ENCODE measurements at regions not wholly inside any gene's neighbourhood (a gene's known extent, or its start where the extent isn't known, plus 50 kb on each side); places are given as distances from the start of the nearest gene placed in this dataset.
"Not testable (repeated sequence)": the region's sequence is repeated elsewhere in the genome, so short reads cannot be mapped to it uniquely, and the experiment has no call there.

DNA sequence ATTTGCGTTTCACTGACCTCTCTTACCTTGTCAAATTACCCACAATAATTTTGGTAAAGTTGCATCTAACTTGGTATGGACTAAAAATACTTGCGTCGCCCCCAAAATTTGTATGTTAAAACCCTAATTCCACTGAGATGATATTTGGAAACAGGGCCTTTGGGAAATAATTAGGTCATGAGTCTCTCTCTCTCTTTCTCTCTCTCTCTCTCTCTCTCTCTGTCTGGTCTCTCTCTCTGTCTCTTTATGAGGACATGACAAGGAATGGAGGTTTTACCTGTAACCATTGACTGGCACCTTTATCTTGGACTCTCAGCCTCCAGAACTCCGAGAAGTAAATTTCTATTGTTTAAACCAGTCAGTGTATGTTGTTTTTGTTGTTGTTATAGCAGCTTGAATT lies 111.5 kb upstream of the BDP1 start:
- not testable (repeated sequence) for H3K4me3 ChIP-seq (ENCODE audit: low read length); H2AFZ ChIP-seq (ENCODE audit: low read length); DNase-seq

GRCh38 chr5:71372601-71373000 lies 82.8 kb upstream of the BDP1 start:
- H3K9me2 ChIP-seq (replicated peaks; ENCODE audit: insufficient read depth, low read length); H3K4me3 ChIP-seq (ENCODE audit: low read length): not testable (repeated sequence)

More for the DNA sequence above, 111.5 kb upstream of the BDP1 start:
- not testable (repeated sequence) for H3K9ac ChIP-seq (ENCODE audit: low read length); H3K9me2 ChIP-seq (replicated peaks; ENCODE audit: insufficient read depth, low read length); H3K79me2 ChIP-seq (ENCODE audit: low read length); H3K9me3 ChIP-seq (ENCODE audit: low read length); H3K27ac ChIP-seq (ENCODE audit: low read length); H4K20me1 ChIP-seq (ENCODE audit: insufficient read depth, low read depth, low read length); H3K27me3 ChIP-seq (ENCODE audit: low read length); H3K4me2 ChIP-seq (ENCODE audit: low read depth, low read length, poor library complexity, severe bottlenecking); H3K4me1 ChIP-seq (ENCODE audit: low read length); H3K36me3 ChIP-seq (ENCODE audit: insufficient read depth, low read length)

GRCh38 chr5:71373054-71373734 lies 82.3 kb upstream of the BDP1 start:
- not testable (repeated sequence) for DNase-seq; H3K4me2 ChIP-seq (ENCODE audit: low read depth, low read length, poor library complexity, severe bottlenecking); H4K20me1 ChIP-seq (ENCODE audit: insufficient read depth, low read depth, low read length); H3K27ac ChIP-seq (ENCODE audit: low read length); H3K9ac ChIP-seq (ENCODE audit: low read length); H3K4me3 ChIP-seq (ENCODE audit: low read length); H3K27me3 ChIP-seq (ENCODE audit: low read length); H3K36me3 ChIP-seq (ENCODE audit: insufficient read depth, low read length); H2AFZ ChIP-seq (ENCODE audit: low read length); H3K9me2 ChIP-seq (replicated peaks; ENCODE audit: insufficient read depth, low read length); H3K79me2 ChIP-seq (ENCODE audit: low read length); H3K9me3 ChIP-seq (ENCODE audit: low read length)
- peaks cover 44% of the 10 kb centered on the region for H3K4me1 ChIP-seq (ENCODE audit: low read length)

More at GRCh38 chr5:71372601-71373000, 82.8 kb upstream of the BDP1 start:
- not testable (repeated sequence) for H3K27ac ChIP-seq (ENCODE audit: low read length); H3K79me2 ChIP-seq (ENCODE audit: low read length); H3K27me3 ChIP-seq (ENCODE audit: low read length); H2AFZ ChIP-seq (ENCODE audit: low read length); H3K4me2 ChIP-seq (ENCODE audit: low read depth, low read length, poor library complexity, severe bottlenecking); H4K20me1 ChIP-seq (ENCODE audit: insufficient read depth, low read depth, low read length); H3K9me3 ChIP-seq (ENCODE audit: low read length); DNase-seq; H3K9ac ChIP-seq (ENCODE audit: low read length); H3K36me3 ChIP-seq (ENCODE audit: insufficient read depth, low read length)
- H3K4me1 ChIP-seq (ENCODE audit: low read length) = peaks cover 44% of the 10 kb centered on the region

- H3K4me2 ChIP-seq (ENCODE audit: low read depth, low read length, poor library complexity, severe bottlenecking); H4K20me1 ChIP-seq (ENCODE audit: insufficient read depth, low read depth, low read length); H3K79me2 ChIP-seq (ENCODE audit: low read length); H3K9me2 ChIP-seq (replicated peaks; ENCODE audit: insufficient read depth, low read length); H2AFZ ChIP-seq (ENCODE audit: low read length); DNase-seq; H3K4me3 ChIP-seq (ENCODE audit: low read length); H3K27ac ChIP-seq (ENCODE audit: low read length); H3K4me1 ChIP-seq (ENCODE audit: low read length); H3K27me3 ChIP-seq (ENCODE audit: low read length); H3K9me3 ChIP-seq (ENCODE audit: low read length); H3K36me3 ChIP-seq (ENCODE audit: insufficient read depth, low read length); H3K9ac ChIP-seq (ENCODE audit: low read length): not testable (repeated sequence)
These were observed 71.2 kb upstream of the BDP1 start for GRCh38 chr5:71384204-71384603.

- H3K79me2 ChIP-seq (ENCODE audit: low read length) = no peaks in the 10 kb centered on the region
- H3K36me3 ChIP-seq (ENCODE audit: insufficient read depth, low read length) = no peaks in the 10 kb centered on the region
- DNase-seq = no peak
- no peak overlapping the region for H2AFZ ChIP-seq (ENCODE audit: low read length)
- H3K4me1 ChIP-seq (ENCODE audit: low read length) = peaks cover 5% of the 10 kb centered on the region; the same call in 1 of the 2 replicates
- no peak overlapping the region for H3K9ac ChIP-seq (ENCODE audit: low read length)
- no peak overlapping the region for H3K4me3 ChIP-seq (ENCODE audit: low read length)
- no peak overlapping the region for H3K27ac ChIP-seq (ENCODE audit: low read length)
- H3K4me2 ChIP-seq (ENCODE audit: low read depth, low read length, poor library complexity, severe bottlenecking) = no peak overlapping the region
- no peaks in the 10 kb centered on the region for H3K9me2 ChIP-seq (replicated peaks; ENCODE audit: insufficient read depth, low read length)
- H4K20me1 ChIP-seq (ENCODE audit: insufficient read depth, low read depth, low read length) = no peaks in the 10 kb centered on the region
- no peaks in the 10 kb centered on the region for H3K9me3 ChIP-seq (ENCODE audit: low read length)
- no peaks in the 10 kb centered on the region for H3K27me3 ChIP-seq (ENCODE audit: low read length)
These were observed 70.7 kb upstream of the BDP1 start for GRCh38 chr5:71384706-71385105.

GRCh38 chr5:71385208-71385607 lies 70.2 kb upstream of the BDP1 start:
- H3K79me2 ChIP-seq (ENCODE audit: low read length); H3K9ac ChIP-seq (ENCODE audit: low read length); H2AFZ ChIP-seq (ENCODE audit: low read length); DNase-seq; H4K20me1 ChIP-seq (ENCODE audit: insufficient read depth, low read depth, low read length); H3K36me3 ChIP-seq (ENCODE audit: insufficient read depth, low read length); H3K9me3 ChIP-seq (ENCODE audit: low read length); H3K4me1 ChIP-seq (ENCODE audit: low read length); H3K27me3 ChIP-seq (ENCODE audit: low read length); H3K4me2 ChIP-seq (ENCODE audit: low read depth, low read length, poor library complexity, severe bottlenecking); H3K27ac ChIP-seq (ENCODE audit: low read length); H3K4me3 ChIP-seq (ENCODE audit: low read length); H3K9me2 ChIP-seq (replicated peaks; ENCODE audit: insufficient read depth, low read length): not testable (repeated sequence)

DNA sequence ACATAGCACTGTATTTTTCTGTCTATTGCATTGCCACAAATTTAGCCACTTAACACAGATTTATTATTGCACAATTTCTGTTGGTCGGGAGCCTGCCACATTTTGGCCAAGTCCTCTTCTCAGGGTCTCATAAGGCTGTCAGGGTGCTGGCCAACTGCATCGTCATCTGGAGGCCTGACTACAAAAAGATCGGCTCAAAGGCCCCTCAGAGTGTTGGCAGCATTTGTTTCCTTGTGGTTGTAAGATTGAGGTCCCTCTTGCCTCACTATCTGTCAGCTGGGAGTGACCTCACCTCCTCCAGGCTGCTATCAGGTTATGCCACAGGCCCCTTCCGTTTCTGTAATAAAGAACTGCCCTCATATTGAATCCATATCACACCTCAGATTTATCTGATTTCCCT lies 67.3 kb upstream of the BDP1 start:
- H3K4me3 ChIP-seq (ENCODE audit: low read length); H2AFZ ChIP-seq (ENCODE audit: low read length); H3K4me1 ChIP-seq (ENCODE audit: low read length); H3K79me2 ChIP-seq (ENCODE audit: low read length); H4K20me1 ChIP-seq (ENCODE audit: insufficient read depth, low read depth, low read length); H3K27me3 ChIP-seq (ENCODE audit: low read length); H3K36me3 ChIP-seq (ENCODE audit: insufficient read depth, low read length); H3K9ac ChIP-seq (ENCODE audit: low read length); H3K9me2 ChIP-seq (replicated peaks; ENCODE audit: insufficient read depth, low read length); H3K27ac ChIP-seq (ENCODE audit: low read length); H3K9me3 ChIP-seq (ENCODE audit: low read length); H3K4me2 ChIP-seq (ENCODE audit: low read depth, low read length, poor library complexity, severe bottlenecking): not testable (repeated sequence)
- peak; percentile 40 for DNase-seq

GRCh38 chr5:71398400-71398799 lies 57.1 kb upstream of the BDP1 start:
- H4K20me1 ChIP-seq (ENCODE audit: insufficient read depth, low read depth, low read length); H3K27ac ChIP-seq (ENCODE audit: low read length); H3K36me3 ChIP-seq (ENCODE audit: insufficient read depth, low read length); H3K9me3 ChIP-seq (ENCODE audit: low read length); H2AFZ ChIP-seq (ENCODE audit: low read length); H3K79me2 ChIP-seq (ENCODE audit: low read length); H3K9me2 ChIP-seq (replicated peaks; ENCODE audit: insufficient read depth, low read length); H3K9ac ChIP-seq (ENCODE audit: low read length); H3K4me3 ChIP-seq (ENCODE audit: low read length); H3K4me2 ChIP-seq (ENCODE audit: low read depth, low read length, poor library complexity, severe bottlenecking); DNase-seq; H3K27me3 ChIP-seq (ENCODE audit: low read length): not testable (repeated sequence)
- H3K4me1 ChIP-seq (ENCODE audit: low read length) = peaks cover 17% of the 10 kb centered on the region

- not testable (repeated sequence) for DNase-seq; H2AFZ ChIP-seq (ENCODE audit: low read length); H3K9me3 ChIP-seq (ENCODE audit: low read length); H3K4me2 ChIP-seq (ENCODE audit: low read depth, low read length, poor library complexity, severe bottlenecking); H3K9ac ChIP-seq (ENCODE audit: low read length); H3K79me2 ChIP-seq (ENCODE audit: low read length); H3K27me3 ChIP-seq (ENCODE audit: low read length); H3K36me3 ChIP-seq (ENCODE audit: insufficient read depth, low read length); H4K20me1 ChIP-seq (ENCODE audit: insufficient read depth, low read depth, low read length); H3K9me2 ChIP-seq (replicated peaks; ENCODE audit: insufficient read depth, low read length); H3K4me3 ChIP-seq (ENCODE audit: low read length); H3K27ac ChIP-seq (ENCODE audit: low read length)
- peaks cover 18% of the 10 kb centered on the region for H3K4me1 ChIP-seq (ENCODE audit: low read length)
These were observed 56.6 kb upstream of the BDP1 start for GRCh38 chr5:71398859-71399258.

All from Karpas-422 (cell line).